AG09319 (cell line): ENCODE measurements at regions not wholly inside any gene's neighbourhood (a gene's known extent, or its start where the extent isn't known, plus 50 kb on each side); places are given as distances from the start of the nearest gene placed in this dataset.
"Not testable (repeated sequence)": the region's sequence is repeated elsewhere in the genome, so short reads cannot be mapped to it uniquely, and the experiment has no call there.

Source experiments
- DNase-seq: peaks from one replicate; pipeline ENCODE4 v3.0.0-alpha.2; 2010; ENCODE audit warnings: low read depth; ENCODE audit errors: extremely low read depth
- TF ChIP-seq, protein P1 (sequence below): IDR thresholded peaks from 2 replicates; pipeline ENCODE4 v1.5.1; 2011; ENCODE audit warnings: low read depth, mild to moderate bottlenecking, inconsistent platforms, low read length, moderate library complexity

DNA sequence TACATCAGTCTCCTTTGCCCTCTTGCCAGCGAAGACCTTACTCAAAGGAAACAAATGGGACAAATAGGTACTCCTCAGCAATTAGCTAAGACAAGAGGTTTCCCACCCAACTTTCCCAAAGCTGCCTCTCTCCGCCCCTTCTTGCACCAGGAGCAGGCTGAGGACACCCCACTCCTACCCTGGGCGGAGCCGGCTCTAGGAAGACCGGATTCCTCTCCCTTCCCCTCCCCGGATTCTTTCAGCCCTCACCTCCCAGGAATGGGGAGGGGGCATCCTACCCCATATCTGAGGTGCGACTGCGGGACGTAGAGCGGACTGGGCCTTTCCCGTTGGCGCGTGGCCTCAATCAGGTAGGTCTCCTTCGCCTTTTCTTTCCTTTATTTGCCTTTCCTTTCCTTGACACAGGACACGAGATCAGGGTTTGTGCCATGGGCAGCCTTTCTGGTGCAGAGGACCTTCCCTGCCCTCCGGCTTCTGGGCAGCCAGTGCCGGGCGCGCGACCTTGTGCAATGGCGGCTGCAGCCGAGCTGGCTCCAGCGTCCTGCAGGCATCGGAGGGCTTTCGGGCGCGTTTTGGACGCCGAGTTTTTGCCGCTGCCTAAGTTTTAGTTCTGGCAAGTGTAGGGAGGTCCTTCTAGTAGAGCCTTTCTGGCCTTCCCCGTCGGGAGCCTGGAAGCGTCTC lies 279.9 kb downstream of the PLS3 start:
- not testable (repeated sequence) for DNase-seq

DNA sequence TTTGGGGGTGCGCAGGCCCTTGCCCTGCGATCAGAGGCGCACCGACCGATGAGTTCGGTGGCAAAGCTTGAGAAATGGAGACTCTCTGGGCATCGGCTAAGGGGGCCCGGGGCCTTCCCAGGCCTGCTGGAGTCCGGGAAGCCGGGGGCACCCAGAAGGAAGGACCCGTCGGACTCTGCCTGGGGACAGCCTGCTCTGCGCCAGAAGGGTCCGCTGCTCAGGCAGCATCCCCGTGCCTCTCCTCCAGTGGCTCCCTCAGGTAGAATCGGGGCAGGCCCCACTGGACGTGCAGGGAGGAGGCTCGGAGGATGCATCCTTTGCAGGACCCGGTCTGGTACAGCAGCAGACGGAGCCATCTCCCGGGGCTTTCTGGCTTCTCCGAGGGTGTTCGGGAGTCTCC lies 290.0 kb downstream of the PLS3 start:
- not testable (repeated sequence) for DNase-seq

DNA sequence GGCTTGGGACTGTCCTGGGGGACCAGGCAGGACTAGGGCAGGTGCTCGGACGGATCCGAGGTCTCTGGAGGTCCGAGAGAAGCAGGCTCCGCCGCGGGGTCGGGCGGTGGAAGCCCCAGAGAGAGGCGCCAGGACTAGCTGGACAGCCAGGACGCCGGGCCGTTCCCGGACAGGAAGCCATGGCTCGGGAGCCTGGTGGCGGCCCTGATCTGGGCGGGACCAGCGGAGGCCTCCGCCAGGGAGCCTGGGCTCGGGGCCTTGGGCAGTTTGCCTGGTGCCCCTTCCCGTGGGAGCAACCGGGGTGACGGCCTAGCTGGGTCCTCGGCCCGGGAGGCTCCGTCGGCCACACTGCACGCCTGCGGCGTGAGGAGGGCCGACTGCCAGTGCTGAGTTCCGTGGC lies 292.3 kb downstream of the PLS3 start:
- DNase-seq, result not testable (repeated sequence)

DNA sequence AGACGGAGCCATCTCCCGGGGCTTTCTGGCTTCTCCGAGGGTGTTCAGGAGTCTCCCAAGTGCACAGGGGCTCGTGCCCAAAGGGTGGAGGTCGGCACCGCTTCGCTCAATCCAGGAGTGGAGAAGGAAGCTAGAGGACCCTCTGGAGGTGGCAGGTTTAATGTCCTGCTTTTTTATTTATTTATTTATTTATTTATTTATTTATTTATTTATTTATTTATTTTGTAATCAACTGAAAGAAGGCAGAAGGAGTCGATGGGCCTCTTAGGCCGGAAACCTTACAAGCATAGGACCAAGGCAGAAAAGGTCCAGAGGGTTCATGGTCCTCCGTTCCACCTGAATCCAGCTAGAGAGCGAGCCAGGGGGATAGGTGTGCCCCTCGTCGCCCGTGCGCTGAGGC lies 289.4 kb upstream of the AGTR2 start:
- DNase-seq, result not testable (repeated sequence)

DNA sequence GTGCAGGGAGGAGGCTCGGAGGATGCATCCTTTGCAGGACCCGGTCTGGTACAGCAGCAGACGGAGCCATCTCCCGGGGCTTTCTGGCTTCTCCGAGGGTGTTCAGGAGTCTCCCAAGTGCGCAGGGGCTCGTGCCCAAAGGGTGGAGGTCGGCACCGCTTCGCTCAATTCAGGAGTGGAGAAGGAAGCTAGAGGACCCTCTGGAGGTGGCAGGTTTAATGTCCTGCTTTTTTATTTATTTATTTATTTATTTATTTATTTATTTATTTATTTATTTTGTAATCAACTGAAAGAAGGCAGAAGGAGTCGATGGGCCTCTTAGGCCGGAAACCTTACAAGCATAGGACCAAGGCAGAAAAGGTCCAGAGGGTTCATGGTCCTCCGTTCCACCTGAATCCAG lies 286.4 kb upstream of the AGTR2 start:
- DNase-seq, result not testable (repeated sequence)

DNA sequence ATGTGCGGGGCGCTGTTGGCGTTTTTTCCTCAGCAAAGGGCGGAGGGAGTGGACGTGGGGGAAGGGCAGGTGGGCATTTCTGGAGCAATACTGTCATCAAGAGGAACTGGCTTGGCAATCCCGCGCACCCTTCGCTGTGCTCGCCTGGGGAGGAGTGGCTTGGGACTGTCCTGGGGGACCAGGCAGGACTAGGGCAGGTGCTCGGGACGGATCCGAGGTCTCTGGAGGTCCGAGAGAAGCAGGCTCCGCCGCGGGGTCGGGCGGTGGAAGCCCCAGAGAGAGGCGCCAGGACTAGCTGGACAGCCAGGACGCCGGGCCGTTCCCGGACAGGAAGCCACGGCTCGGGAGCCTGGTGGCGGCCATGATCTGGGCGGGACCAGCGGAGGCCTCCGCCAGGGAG lies 282.5 kb upstream of the AGTR2 start:
- DNase-seq, result not testable (repeated sequence)

DNA sequence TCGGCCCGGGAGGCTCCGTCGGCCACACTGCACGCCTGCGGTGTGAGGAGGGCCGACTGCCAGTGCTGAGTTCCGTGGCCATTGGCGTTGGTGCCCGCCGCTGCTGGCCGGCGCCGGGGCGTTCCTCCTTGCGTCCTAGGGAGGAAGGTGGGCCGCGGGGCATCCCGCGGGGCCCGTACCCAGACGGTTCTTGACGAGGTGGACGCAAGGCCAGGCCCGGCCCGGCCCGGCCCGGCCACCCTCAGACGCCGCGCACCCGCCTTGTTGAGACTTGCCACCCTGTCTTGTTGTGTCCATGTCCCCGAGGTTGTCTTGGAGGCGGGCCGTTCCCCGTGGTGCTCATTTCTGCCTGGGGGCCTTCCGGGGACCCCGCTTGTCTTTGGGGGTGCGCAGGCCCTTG lies 282.0 kb upstream of the AGTR2 start:
- DNase-seq, result not testable (repeated sequence)

DNA sequence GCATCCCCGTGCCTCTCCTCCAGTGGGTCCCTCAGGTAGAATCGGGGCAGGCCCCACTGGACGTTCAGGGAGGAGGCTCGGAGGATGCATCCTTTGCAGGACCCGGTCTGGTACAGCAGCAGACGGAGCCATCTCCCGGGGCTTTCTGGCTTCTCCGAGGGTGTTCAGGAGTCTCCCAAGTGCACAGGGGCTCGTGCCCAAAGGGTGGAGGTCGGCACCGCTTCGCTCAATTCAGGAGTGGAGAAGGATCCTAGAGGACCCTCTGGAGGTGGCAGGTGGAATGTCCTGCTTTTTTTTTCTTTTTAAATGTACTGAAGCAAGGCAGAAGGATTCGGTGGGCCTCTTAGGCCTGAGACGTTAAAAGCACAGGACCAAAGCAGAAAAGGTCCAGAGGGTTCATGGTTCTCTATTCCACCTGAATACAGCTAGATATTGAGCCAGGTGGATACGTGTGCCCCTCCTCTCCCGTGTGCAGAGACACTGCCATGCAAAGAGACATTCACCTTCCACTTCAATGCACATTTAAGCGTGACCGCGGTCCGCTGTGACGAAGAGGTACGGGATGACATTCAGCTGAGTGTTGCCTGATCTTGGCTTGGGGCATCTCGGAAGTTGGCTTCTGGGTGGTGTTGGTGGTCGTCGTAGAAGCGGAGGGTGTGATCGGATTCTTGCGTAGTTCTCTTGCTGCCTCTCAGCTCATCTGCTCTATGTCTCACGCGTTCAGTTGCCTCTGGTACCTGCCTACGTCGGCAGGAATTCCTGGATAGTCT lies 281.2 kb upstream of the AGTR2 start:
- no peak for DNase-seq
- TF ChIP-seq, protein P1, sequence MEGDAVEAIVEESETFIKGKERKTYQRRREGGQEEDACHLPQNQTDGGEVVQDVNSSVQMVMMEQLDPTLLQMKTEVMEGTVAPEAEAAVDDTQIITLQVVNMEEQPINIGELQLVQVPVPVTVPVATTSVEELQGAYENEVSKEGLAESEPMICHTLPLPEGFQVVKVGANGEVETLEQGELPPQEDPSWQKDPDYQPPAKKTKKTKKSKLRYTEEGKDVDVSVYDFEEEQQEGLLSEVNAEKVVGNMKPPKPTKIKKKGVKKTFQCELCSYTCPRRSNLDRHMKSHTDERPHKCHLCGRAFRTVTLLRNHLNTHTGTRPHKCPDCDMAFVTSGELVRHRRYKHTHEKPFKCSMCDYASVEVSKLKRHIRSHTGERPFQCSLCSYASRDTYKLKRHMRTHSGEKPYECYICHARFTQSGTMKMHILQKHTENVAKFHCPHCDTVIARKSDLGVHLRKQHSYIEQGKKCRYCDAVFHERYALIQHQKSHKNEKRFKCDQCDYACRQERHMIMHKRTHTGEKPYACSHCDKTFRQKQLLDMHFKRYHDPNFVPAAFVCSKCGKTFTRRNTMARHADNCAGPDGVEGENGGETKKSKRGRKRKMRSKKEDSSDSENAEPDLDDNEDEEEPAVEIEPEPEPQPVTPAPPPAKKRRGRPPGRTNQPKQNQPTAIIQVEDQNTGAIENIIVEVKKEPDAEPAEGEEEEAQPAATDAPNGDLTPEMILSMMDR, result no peak

DNA sequence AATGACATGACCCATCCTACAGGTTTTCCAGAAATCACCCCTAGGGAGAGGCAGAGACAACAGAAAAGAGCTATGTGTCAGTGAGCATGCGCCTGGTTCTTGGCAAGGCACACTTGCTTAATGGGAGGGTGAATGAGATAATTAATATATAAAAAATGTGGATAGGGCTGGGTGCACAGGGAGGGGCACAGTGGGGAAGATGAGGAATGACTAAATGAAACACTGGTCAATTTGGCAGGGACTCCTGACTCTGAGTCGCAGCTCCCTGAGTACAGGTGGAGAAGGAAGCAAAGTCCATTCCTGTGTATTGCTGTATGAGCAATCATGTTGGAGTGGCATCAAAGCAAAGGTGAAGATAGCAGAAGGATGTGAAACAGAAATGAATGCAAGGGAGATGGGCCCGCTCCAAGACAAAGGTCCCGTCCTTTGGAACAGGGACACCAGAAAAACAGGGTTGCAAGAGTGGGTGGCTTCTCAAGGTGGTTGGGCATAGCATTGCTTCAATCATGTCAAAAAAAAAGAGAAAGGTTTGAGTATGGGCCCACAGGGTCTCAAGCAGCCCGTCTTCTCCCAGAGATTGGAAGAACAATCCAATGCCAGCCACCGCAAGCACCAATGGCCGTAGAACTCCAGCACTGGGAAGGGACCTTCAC lies 278.4 kb upstream of the AGTR2 start:
- no peak for DNase-seq
- TF ChIP-seq, protein P1, result no peak

DNA sequence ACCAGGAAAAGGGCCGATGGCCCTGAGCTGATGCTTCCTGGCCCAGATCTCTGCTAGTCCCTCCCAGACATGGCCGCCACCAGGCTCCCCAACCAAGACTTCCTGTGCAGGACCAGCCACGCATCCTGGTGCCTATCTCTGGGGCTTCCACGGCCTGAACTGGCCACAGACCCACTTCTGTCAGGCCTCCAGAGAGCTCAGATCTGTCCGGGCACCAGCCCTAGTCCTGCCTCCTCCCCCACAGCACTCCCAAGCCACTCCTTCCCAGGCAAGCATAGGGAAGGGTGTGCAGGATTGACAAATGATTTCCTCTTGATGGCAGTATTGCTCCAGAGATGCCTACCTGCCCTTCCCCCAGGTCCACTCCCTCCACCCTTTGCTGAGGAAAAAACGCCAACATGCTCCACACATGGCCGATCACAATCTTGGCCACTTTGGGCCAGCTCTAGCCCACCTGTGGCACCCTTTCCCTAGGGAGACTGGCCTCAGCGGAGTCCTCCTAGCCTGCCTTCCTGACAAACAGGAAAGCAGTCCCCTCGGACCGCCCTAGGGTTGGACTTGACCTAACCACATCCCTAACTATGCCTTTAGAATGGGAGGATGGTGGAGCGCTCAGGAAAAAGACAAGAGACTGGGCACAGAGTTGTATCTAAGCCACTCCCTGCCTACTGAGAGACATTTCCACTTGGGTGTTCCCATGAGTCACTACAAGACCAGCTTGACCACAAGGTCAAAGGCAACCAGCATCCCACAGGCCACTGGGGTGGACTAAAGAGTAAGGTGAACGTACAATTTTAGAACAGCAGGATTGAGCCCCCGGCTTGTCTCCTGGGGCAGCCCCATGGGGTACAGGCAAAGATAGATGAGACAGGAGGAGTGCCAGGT lies 277.5 kb upstream of the AGTR2 start:
- DNase-seq, result peak; percentile 36

More for the DNA sequence above, 277.5 kb upstream of the AGTR2 start:
- TF ChIP-seq, protein P1, result peak; percentile 24
